GM23338 (cell line): ENCODE measurements at regions not wholly inside any gene's neighbourhood (a gene's known extent, or its start where the extent isn't known, plus 50 kb on each side); places are given as distances from the start of the nearest gene placed in this dataset.

Experiments used
- ATAC-seq: fragments of 200-7000 bp; cut with Tn5 transposase; 3 replicates; pipeline ENCODE4 v1.9.1; 2020
- DNase-seq: peaks from one replicate; pipeline ENCODE4 v3.0.0-alpha.2; 2015; ENCODE audit warnings: low spot score
- H2AFZ ChIP-seq: fragments of 200-600 bp; sonication (generic); 2 replicates; pipeline ENCODE4 v1.8.0; 2016; ENCODE audit warnings: antibody characterized with exemption, mild to moderate bottlenecking, moderate library complexity
- H3F3A ChIP-seq: fragments of 200-600 bp; sonication (generic); replicated peaks from 2 replicates; pipeline ENCODE4 v1.8.0; 2017; ENCODE audit warnings: antibody characterized with exemption, mixed run types, low read depth
- H3K27ac ChIP-seq: fragments of 200-600 bp; sonication (generic); 2 replicates; pipeline ENCODE4 v1.6.1; 2016; ENCODE audit warnings: low read depth
- H3K27me3 ChIP-seq: fragments of 200-600 bp; sonication (generic); 2 replicates; pipeline ENCODE4 v1.8.0; 2016; ENCODE audit warnings: mild to moderate bottlenecking, mixed run types, moderate library complexity; ENCODE audit not compliant: insufficient read depth
- H3K36me3 ChIP-seq: fragments of 200-600 bp; sonication (generic); 2 replicates; pipeline ENCODE4 v1.8.0; 2016; ENCODE audit warnings: mild to moderate bottlenecking; ENCODE audit not compliant: insufficient read depth
- H3K4me1 ChIP-seq: fragments of 200-600 bp; sonication (generic); 2 replicates; pipeline ENCODE4 v1.8.0; 2016; ENCODE audit warnings: mild to moderate bottlenecking, moderate library complexity; ENCODE audit not compliant: insufficient read depth
- H3K4me2 ChIP-seq: fragments of 200-600 bp; sonication (generic); 2 replicates; pipeline ENCODE4 v1.7.1; 2017; ENCODE audit warnings: mixed run types
- H3K4me3 ChIP-seq: fragments of 200-600 bp; sonication (generic); 2 replicates; pipeline ENCODE4 v1.6.1; 2016; ENCODE audit warnings: mixed run types
- H3K79me2 ChIP-seq: fragments of 200-600 bp; sonication (generic); replicated peaks from 2 replicates; pipeline ENCODE4 v1.8.0; 2017; ENCODE audit warnings: mild to moderate bottlenecking; ENCODE audit not compliant: insufficient read depth
- H3K9me2 ChIP-seq: fragments of 200-600 bp; sonication (generic); 2 replicates; pipeline ENCODE4 v1.8.0; 2017; ENCODE audit not compliant: insufficient read depth
- H4K20me1 ChIP-seq: fragments of 200-600 bp; sonication (generic); replicated peaks from 2 replicates; pipeline ENCODE4 v1.8.0; 2017; ENCODE audit warnings: mild to moderate bottlenecking; ENCODE audit not compliant: insufficient read depth
- H3K27ac Mint-ChIP-seq: 2 replicates; pipeline ENCODE4 v1.8.0; 2020; ENCODE audit warnings: inconsistent platforms, mild to moderate bottlenecking, moderate library complexity, mixed read lengths
- H3K27me3 Mint-ChIP-seq: 3 replicates; pipeline ENCODE4 v1.8.0; 2022; ENCODE audit warnings: low read depth, mild to moderate bottlenecking, moderate library complexity, mixed read lengths, inconsistent platforms; ENCODE audit not compliant: insufficient read depth, poor library complexity
- H3K36me3 Mint-ChIP-seq: 3 replicates; pipeline ENCODE4 v1.8.0; 2021; ENCODE audit warnings: low read depth, mild to moderate bottlenecking, inconsistent platforms, moderate library complexity, mixed read lengths
- H3K4me1 Mint-ChIP-seq: 3 replicates; pipeline ENCODE4 v1.8.0; 2020; ENCODE audit warnings: mild to moderate bottlenecking, inconsistent platforms, mixed read lengths
- H3K4me3 Mint-ChIP-seq: 3 replicates; pipeline ENCODE4 v1.8.0; 2021; ENCODE audit warnings: moderate library complexity, mild to moderate bottlenecking, inconsistent platforms, mixed read lengths
- H3K9me3 Mint-ChIP-seq: 3 replicates; pipeline ENCODE4 v1.8.0; 2020; ENCODE audit warnings: moderate library complexity, mild to moderate bottlenecking, inconsistent platforms, mixed read lengths
- CREB1 ChIP-seq: fragments of 250-450 bp; sonication (Bioruptor Pico); IDR thresholded peaks from 2 replicates; pipeline ENCODE4 v1.5.0; 2020; ENCODE audit warnings: low read depth, mild to moderate bottlenecking, moderate library complexity
- ETS1 ChIP-seq: IDR thresholded peaks from 2 replicates; pipeline ENCODE4 v1.6.1; 2016; ENCODE audit warnings: antibody characterized with exemption
- EZH2 ChIP-seq: fragments of 200-600 bp; sonication (generic); IDR thresholded peaks from one replicate; pipeline ENCODE4 v1.8.0; 2017; ENCODE audit warnings: antibody characterized with exemption, mild to moderate bottlenecking, low read depth; ENCODE audit not compliant: unreplicated experiment
- EZH2phosphoT487 ChIP-seq: fragments of 200-600 bp; sonication (generic); IDR thresholded peaks from one replicate; pipeline ENCODE4 v1.8.1; 2018; ENCODE audit warnings: antibody characterized with exemption; ENCODE audit not compliant: unreplicated experiment
- NANOG ChIP-seq: IDR thresholded peaks from 2 replicates; pipeline ENCODE4 v1.6.1; 2016; ENCODE audit warnings: antibody characterized with exemption, borderline replicate concordance
- POLR2AphosphoS5 ChIP-seq: IDR thresholded peaks from 2 replicates; pipeline ENCODE4 v1.6.1; 2016; ENCODE audit warnings: antibody characterized with exemption, low read depth
- STAT1 ChIP-seq: IDR thresholded peaks from one replicate; pipeline ENCODE4 v1.6.1; 2016; ENCODE audit warnings: antibody characterized with exemption; ENCODE audit not compliant: unreplicated experiment
- ZNF331 ChIP-seq: fragments of 250-450 bp; sonication (Bioruptor Pico); IDR thresholded peaks from 2 replicates; pipeline ENCODE4 v1.5.0; 2020; ENCODE audit warnings: low read depth, mild to moderate bottlenecking, moderate library complexity
- ZNF462 ChIP-seq: fragments of 250-450 bp; sonication (Bioruptor Pico); IDR thresholded peaks from 2 replicates; pipeline ENCODE4 v1.5.0; 2020; ENCODE audit warnings: mild to moderate bottlenecking, moderate library complexity
- TF ChIP-seq, protein P1 (sequence below): IDR thresholded peaks from one replicate; pipeline ENCODE4 v1.6.1; 2018; ENCODE audit warnings: antibody characterized with exemption; ENCODE audit not compliant: unreplicated experiment

GRCh38 chr4:71195924-71196323 lies 142.9 kb upstream of the SLC4A4 start:
- Histone ChIP-seq H3K27ac (peak overlapping the region; percentile 8; the same call in 1 of the 2 replicates), H3K9me2 (no peaks in the 10 kb centered on the region), H3K4me2 (peak overlapping the region; percentile 4; the same call in 1 of the 2 replicates), H4K20me1 (no peaks in the 10 kb centered on the region), H3K27me3 (no peaks in the 10 kb centered on the region), H3K4me1 (0 out of 2 replicates have a peak, but pooled peaks cover 3% of the 10 kb centered on the region), H3K79me2 (no peaks in the 10 kb centered on the region), H3K36me3 (no peaks in the 10 kb centered on the region), H2AFZ (0 out of 2 replicates have a peak overlapping the region, but pooled peaks have one; percentile 3), H3F3A (no peaks in the 10 kb centered on the region), H3K4me3 (no peak overlapping the region)
- no peaks in the 10 kb centered on the region for H3K27me3 Mint-ChIP-seq
- H3K4me3 Mint-ChIP-seq: no peak overlapping the region
- TF ChIP-seq STAT1 (no peak), ZNF462 (peak; percentile 75; the same call in 1 of the 2 replicates)
- ATAC-seq (peak; percentile 95), DNase-seq (peak; percentile 74)
- peaks cover 6% of the 10 kb centered on the region; the same call in 2 of the 3 replicates for H3K4me1 Mint-ChIP-seq
- no peaks in the 10 kb centered on the region for H3K9me3 Mint-ChIP-seq
- peak overlapping the region; percentile 7; the same call in 1 of the 2 replicates for H3K27ac Mint-ChIP-seq
- no peaks in the 10 kb centered on the region for H3K36me3 Mint-ChIP-seq

DNA sequence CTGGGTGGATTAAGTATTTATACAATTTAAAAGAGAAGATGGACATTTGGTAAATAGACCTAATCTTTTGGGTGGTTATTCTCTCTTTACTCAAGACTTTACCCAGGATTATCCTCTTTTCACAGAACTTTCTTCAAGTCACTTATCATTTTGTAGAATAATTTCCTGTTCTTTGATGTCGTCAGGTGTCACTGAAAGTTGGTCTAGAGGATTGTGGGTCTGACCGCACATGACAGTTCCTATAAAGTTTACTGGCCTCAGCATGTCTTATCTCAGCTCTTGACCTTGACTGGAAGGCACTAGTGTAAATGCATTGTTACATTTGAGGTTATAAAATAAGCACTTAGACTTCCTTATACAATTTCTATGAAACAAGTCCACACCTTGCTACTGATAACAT lies 139.9 kb upstream of the SLC4A4 start:
- Histone ChIP-seq H2AFZ (no peak overlapping the region), H3K27ac (no peak overlapping the region), H3K79me2 (no peaks in the 10 kb centered on the region), H3K36me3 (no peaks in the 10 kb centered on the region), H3K4me3 (no peak overlapping the region), H3K4me2 (no peak overlapping the region), H3K9me2 (no peaks in the 10 kb centered on the region), H4K20me1 (no peaks in the 10 kb centered on the region), H3F3A (no peaks in the 10 kb centered on the region), H3K4me1 (0 out of 2 replicates have a peak, but pooled peaks cover 4% of the 10 kb centered on the region), H3K27me3 (no peaks in the 10 kb centered on the region)
- Mint-ChIP-seq H3K36me3 (no peaks in the 10 kb centered on the region), H3K27ac (no peak overlapping the region), H3K4me1 (peaks cover 22% of the 10 kb centered on the region), H3K27me3 (no peaks in the 10 kb centered on the region), H3K9me3 (no peaks in the 10 kb centered on the region), H3K4me3 (no peak overlapping the region)
- DNase-seq (no peak), ATAC-seq (no peak)
- TF ChIP-seq EZH2phosphoT487 (no peak), ZNF331 (CRISPR knock-in tag) (no peak), POLR2AphosphoS5 (no peak), STAT1 (no peak), NANOG (no peak), ETS1 (no peak), EZH2 (no peak), CREB1 (no peak)
- TF ChIP-seq, protein P1, sequence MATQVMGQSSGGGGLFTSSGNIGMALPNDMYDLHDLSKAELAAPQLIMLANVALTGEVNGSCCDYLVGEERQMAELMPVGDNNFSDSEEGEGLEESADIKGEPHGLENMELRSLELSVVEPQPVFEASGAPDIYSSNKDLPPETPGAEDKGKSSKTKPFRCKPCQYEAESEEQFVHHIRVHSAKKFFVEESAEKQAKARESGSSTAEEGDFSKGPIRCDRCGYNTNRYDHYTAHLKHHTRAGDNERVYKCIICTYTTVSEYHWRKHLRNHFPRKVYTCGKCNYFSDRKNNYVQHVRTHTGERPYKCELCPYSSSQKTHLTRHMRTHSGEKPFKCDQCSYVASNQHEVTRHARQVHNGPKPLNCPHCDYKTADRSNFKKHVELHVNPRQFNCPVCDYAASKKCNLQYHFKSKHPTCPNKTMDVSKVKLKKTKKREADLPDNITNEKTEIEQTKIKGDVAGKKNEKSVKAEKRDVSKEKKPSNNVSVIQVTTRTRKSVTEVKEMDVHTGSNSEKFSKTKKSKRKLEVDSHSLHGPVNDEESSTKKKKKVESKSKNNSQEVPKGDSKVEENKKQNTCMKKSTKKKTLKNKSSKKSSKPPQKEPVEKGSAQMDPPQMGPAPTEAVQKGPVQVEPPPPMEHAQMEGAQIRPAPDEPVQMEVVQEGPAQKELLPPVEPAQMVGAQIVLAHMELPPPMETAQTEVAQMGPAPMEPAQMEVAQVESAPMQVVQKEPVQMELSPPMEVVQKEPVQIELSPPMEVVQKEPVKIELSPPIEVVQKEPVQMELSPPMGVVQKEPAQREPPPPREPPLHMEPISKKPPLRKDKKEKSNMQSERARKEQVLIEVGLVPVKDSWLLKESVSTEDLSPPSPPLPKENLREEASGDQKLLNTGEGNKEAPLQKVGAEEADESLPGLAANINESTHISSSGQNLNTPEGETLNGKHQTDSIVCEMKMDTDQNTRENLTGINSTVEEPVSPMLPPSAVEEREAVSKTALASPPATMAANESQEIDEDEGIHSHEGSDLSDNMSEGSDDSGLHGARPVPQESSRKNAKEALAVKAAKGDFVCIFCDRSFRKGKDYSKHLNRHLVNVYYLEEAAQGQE: no peak
